ENCODE measurements at regions not wholly inside any gene's neighbourhood (a gene's known extent, or its start where the extent isn't known, plus 50 kb on each side); places are given as distances from the start of the nearest gene placed in this dataset.

GRCh38 chr6:121944354-121944753, 455.1 kb upstream of the HSF2 start:
- Histone ChIP-seq H3K9me3 (replicated peaks; ENCODE audit: control insufficient read depth, insufficient read depth, low read depth, low read length) (no peaks in the 10 kb centered on the region; the same call in 1 of the 2 replicates), H3K4me1 (replicated peaks in 1 of 2; ENCODE audit: control insufficient read depth in 2 of 2, insufficient read depth in 2 of 2, low read length in 2 of 2) (no peaks in the 10 kb centered on the region), H3K4me2 (ENCODE audit: insufficient read depth, low read length) (no peak overlapping the region), H3K9ac (ENCODE audit: insufficient read depth in 1 of 2, low read depth in 2 of 2, low read length in 2 of 2) (no peak overlapping the region), H3K36me3 (ENCODE audit: control insufficient read depth, insufficient read depth, low read length) (no peaks in the 10 kb centered on the region), H3K9me1 (ENCODE audit: control insufficient read depth, insufficient read depth, low read length) (no peaks in the 10 kb centered on the region), H3K27ac (ENCODE audit: extremely low read depth, low read depth, low read length) (no peak overlapping the region), H4K20me1 (replicated peaks; ENCODE audit: control insufficient read depth, insufficient read depth, low read length) (no peaks in the 10 kb centered on the region), H2AFZ (ENCODE audit: low read depth, low read length) (no peak overlapping the region), H3K27me3 (ENCODE audit: control insufficient read depth in 2 of 2, insufficient read depth in 2 of 2, low read length in 2 of 2) (no peaks in the 10 kb centered on the region), H3K79me2 (ENCODE audit: control insufficient read depth, insufficient read depth, low read length) (no peaks in the 10 kb centered on the region), H3K4me3 (no peak overlapping the region)
- FAIRE-seq (no peak), ATAC-seq (no peak), DNase-seq (ENCODE audit: extremely low read depth in 1 of 4, low spot score in 3 of 4) (no peak)
- BruUV-seq (replicated peaks) = no TSS peak
- POLR2A ChIA-PET = no interaction called here
- CTCF ChIA-PET (ENCODE audit: low intra/inter-chr PET ratio) = no interaction called here
- TF ChIP-seq THRB (CRISPR knock-in tag; conservative IDR thresholded peaks at IDR 0.05) (no peak), NR0B1 (IDR thresholded peaks at IDR 0.05; ENCODE audit: partially characterized antibody) (no peak), CBX1 (IDR thresholded peaks at IDR 0.05; ENCODE audit: low read depth) (no peak), DACH1 (IDR thresholded peaks at IDR 0.05; ENCODE audit: partially characterized antibody) (no peak), LEF1 (IDR thresholded peaks at IDR 0.05) (no peak), KDM5B (IDR thresholded peaks at IDR 0.05; ENCODE audit: insufficient replicate concordance, low read depth, low read length) (no peak)
- in situ Hi-C loops (cut with MboI) (no loop called here), intact Hi-C loops (cut with micrococcal nuclease) (no loop called here)
- WGBS (ENCODE audit: insufficient coverage, low coverage, missing lambda C conversion rate) = 0% methylated on average over 1 of the region's 1 CpG

Measured in K562 (cell line).